Vagina (tissue), 2 donors: ENCODE measurements at regions not wholly inside any gene's neighbourhood (a gene's known extent, or its start where the extent isn't known, plus 50 kb on each side); places are given as distances from the start of the nearest gene placed in this dataset.

Experiments
- POLR2A ChIP-seq, 2 donors: fragments of 450-650 bp; IDR thresholded peaks; one replicate each; pipeline ENCODE4 v1.6.1; 2017; ENCODE audit warnings: antibody characterized with exemption in 2 of 2, mild to moderate bottlenecking in 2 of 2, moderate library complexity in 2 of 2
- TF ChIP-seq, protein P1 (sequence below), 3 experiments: fragments of 450-650 bp in 2 of 3; fragments of 200-600 bp in 1 of 3; sonication (generic) in 1 of 3; IDR thresholded peaks; one replicate each; pipeline ENCODE4 v1.5.1; 2017 to 2019; ENCODE audit warnings: antibody characterized with exemption in 3 of 3, mild to moderate bottlenecking in 2 of 3, moderate library complexity in 2 of 3

DNA sequence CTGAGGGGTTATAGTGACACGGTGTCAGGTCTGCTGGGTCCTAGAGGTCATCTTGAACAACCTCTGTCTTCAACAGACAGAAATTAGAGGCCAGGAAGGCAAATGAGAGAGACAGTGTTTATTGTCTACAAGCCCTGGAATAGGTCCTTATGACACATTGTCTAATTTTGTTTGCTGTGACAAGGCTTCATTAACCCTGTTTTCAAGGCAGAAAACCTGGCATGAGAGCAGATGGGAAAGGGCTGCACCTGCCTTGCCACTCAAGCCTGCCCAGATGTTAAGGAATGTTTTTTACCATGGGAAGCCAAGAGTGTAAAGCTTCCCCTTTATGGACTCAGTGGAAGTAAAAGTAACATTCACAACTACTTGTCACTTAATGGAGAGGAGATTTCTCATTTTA, 275.3 kb downstream of the KCNS3 start:
- no peak for TF ChIP-seq POLR2A (IDR thresholded peaks at IDR 0.05)
- TF ChIP-seq, protein P1, sequence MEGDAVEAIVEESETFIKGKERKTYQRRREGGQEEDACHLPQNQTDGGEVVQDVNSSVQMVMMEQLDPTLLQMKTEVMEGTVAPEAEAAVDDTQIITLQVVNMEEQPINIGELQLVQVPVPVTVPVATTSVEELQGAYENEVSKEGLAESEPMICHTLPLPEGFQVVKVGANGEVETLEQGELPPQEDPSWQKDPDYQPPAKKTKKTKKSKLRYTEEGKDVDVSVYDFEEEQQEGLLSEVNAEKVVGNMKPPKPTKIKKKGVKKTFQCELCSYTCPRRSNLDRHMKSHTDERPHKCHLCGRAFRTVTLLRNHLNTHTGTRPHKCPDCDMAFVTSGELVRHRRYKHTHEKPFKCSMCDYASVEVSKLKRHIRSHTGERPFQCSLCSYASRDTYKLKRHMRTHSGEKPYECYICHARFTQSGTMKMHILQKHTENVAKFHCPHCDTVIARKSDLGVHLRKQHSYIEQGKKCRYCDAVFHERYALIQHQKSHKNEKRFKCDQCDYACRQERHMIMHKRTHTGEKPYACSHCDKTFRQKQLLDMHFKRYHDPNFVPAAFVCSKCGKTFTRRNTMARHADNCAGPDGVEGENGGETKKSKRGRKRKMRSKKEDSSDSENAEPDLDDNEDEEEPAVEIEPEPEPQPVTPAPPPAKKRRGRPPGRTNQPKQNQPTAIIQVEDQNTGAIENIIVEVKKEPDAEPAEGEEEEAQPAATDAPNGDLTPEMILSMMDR (IDR thresholded peaks at IDR 0.05) = no peak
